ENCODE measurements at regions not wholly inside any gene's neighbourhood (a gene's known extent, or its start where the extent isn't known, plus 50 kb on each side); places are given as distances from the start of the nearest gene placed in this dataset.
"Not testable (repeated sequence)": the region's sequence is repeated elsewhere in the genome, so short reads cannot be mapped to it uniquely, and the experiment has no call there.

DNA sequence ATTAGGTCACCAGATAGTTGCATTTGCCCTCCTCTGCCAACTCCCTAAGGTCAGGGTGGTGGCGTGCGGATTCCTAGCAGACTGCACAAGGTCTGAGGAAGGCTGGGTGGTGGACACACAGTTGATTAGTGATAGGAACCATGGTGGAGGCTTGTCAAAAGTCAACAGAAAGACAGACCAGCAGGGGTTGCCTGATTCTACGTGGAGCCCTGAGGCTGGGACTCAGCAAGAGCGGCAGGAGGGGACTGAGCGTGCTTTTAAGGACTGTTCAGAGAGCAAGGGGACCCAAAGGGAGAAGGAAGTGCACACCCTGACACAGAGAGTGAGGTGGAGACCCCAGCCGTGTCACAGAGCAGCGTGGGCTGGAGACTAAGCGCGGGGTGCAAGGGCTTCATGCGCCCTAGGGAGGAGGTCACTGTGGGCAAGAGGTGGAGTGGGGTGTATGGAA lies 513.2 kb downstream of the RNF144A start:
- DNase-seq (ENCODE audit: low spot score), result no peak

DNA sequence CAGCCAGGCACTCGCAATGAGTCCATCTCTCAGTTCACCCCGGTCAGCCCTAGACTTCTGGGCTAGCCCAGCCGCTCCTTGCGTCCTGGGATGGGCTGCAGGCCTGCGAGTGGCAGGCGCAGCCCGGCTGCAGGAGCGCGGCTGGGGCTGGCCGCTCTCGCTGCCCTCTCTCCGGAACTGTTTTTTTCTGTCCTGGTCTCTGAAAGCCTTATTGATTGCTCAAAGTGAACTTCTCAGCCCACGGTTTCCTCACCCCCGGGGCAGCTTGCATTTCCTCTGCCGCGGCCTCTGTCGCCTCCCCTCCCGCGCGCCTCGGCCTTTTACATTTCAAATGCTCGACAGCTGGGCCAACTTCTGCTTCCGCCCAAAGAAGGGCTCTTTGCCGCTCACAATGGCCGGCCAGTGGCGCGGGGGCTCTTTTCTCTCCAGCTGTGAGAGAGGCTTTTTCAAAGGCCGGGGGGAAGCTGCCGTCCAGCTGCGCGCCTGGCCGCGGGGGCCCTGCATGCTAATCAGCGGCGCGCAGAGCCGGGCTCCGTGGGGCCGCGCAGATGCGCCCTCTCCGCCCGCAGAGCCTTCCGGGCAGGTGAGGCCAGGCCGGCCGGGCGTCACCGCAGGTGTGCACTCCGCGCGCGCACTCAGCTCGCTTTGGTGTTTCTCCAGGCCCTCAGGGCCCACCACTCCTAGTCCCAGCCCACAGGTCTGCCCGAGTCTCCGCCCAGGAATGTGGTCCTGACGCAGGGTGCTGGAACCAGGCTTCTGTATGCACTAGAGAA lies 513.8 kb downstream of the RNF144A start:
- DNase-seq (ENCODE audit: low spot score), result peak; percentile 24

DNA sequence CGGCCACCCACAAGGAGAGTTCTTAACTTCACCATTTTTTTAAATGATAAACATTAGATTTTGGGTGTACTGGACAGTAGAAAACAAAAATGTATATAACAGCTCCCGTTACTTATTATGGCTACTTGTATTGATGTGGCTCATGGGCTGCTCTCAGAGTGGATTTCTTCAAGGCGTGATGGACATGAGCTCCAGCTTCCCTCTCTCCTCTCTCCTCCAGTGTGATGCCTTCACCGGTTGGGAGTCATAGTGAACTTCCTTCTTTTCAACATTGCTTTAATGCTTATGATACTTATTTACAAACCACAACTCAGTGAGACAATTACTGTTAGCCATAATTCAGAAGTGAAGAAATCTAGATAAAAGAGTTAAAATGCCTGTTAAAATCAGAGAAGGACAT lies 515.2 kb downstream of the RNF144A start:
- no peak for DNase-seq (ENCODE audit: low spot score)

DNA sequence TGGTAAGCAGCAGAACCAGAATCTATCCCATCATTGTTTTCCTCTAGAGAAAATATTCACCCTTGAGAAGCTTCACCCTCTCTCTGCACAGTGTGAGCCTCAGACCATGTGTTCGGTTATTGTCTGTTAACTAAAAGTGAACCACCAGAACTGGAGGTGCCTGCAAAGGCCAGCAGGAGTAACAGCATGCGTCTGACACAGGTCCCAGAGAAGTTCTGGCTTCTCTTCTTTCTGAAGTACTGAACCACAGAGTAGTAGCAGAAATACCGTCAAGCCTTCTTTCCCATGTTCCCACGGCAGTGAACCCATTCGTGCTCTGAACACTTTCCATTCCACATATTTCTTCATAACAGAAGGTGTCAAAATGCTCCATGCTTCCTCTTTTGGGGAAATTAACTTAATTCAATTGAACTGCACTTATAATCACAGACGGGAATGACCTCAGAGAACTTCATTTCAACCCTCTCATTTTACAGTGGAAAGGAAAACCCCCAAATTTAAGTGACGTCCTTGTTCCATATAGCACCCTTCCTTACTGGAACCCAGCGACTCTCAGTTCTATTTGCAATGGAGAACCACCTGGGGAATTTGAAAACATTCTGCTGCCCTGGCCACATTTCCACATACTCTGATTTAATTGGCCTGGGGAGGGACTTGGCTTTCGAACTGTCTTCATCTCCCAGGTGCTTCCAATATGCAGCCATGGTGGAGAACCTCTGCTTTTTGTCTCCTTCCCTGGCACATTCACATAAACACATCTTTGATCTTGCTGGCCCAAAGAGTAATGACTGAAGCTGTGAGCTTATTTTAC lies 519.1 kb downstream of the RNF144A start:
- DNase-seq (ENCODE audit: low spot score), result no peak

DNA sequence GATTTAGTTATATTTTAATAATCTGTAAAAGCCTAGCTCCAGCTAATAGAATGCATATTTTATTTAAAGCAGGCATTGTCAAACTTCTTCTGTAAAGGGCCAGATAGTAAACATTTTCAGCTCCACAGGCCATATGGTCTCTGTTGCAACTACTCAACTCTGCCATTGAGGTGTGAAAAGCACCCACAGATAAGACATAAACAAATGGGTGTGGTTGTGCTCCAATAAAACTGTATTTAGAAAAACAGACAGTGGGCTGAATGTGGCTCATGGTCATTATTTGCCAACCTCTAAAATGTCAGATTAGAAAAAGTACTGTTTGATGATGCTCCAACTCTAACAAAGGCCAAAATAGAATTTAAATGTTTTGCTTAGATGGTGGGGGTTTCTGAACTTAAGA lies 519.9 kb downstream of the RNF144A start:
- no peak for DNase-seq (ENCODE audit: low spot score)

DNA sequence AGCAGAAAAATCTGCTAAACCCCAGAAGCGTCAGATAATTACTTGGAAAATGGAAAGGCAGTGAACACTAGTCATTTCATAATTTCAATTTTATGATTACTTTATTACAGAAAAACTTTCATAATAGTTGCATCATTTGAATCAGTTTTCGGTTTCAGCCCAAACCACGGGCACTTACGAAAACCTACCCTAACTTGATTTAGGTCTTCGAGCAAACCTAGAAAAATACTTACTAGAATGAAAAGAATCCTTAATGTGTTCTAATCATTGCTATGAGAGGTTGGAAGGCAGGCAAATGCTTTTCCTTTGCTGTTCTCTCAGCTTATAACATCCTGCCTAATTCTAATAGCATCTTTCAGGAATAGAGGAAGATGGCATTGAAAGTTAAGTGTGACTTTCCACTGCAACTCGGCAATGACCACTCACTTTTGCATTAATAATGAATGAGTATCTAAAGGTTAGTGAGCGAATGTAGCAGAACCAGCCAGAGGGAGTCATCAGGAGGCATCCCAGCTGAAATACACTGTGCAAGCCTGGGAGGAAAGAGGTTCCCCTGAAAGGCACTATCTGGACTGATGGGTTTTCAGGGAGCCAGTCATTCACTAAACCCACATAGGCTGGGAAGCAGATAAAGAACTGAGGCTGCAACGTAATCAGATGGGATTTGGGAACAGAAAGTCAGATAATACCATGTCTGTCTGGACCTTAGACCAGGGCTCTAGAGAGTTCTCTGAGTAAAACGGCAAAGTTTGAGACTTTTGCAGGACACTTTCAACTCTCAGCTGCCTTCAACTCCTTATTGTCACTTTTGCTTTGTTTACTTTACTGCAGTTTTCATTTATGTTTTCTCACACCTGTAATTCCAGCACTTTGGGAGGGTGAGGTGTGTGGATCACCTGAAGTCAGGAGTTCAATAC lies 520.8 kb downstream of the RNF144A start:
- DNase-seq (ENCODE audit: low spot score), result no peak

DNA sequence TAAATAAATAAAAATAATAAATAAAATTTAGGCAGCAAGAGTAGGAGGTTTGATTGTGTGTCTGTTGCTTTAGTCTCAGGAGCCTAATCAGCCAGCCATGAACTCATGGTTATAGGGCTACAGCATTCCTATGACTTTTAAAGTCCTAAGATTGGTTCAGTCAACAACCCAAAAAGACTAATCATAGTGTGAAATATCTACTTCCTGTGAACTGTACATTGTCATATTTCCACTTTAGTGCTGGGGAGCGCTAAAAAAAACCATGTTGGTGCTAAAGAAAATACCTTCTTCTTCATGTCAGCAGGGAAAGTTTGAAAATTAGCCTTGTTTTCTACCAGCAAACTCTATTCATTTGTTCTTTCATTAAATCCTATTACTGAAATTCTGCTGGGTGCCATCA lies 521.6 kb downstream of the RNF144A start:
- no peak for DNase-seq (ENCODE audit: low spot score)

DNA sequence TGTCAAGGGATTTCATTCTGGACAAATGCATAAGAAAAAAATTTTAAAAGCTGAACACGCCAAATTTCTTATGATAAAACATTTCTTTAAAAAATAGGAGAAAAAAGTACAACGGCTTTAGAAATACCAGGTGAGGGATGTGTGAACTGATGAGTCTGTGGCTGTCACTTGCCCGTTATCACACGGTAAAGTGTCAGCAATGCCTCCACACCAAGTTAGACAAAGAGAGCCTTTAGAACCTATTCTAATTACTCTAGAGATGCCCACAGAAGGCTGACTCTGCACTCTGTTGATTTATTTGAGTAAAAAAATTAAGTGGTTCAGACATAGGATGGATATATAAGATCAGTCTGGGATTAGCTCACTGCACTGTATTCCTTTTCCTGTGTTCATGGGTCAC lies 523.8 kb downstream of the RNF144A start:
- DNase-seq (ENCODE audit: low spot score), result no peak

DNA sequence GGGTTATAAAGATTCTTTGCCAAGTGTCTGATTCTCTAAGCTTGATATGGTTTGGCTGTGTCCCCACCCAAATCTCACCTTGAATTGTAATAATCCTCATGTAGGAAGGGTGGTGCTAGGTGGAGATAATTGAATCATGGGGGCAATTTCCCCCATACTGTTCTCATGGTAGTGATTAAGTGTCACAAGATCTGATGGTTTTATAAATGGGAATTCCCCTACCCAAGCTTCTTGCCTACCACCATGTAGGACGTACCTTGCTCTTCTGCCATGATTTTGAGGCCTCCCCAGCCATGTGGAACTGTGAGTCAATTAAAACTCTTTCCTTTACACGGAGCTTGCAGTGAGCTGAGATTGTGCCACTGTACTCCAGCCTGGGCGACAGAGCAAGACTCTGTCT lies 524.6 kb downstream of the RNF144A start:
- DNase-seq (ENCODE audit: low spot score), result not testable (repeated sequence)

DNA sequence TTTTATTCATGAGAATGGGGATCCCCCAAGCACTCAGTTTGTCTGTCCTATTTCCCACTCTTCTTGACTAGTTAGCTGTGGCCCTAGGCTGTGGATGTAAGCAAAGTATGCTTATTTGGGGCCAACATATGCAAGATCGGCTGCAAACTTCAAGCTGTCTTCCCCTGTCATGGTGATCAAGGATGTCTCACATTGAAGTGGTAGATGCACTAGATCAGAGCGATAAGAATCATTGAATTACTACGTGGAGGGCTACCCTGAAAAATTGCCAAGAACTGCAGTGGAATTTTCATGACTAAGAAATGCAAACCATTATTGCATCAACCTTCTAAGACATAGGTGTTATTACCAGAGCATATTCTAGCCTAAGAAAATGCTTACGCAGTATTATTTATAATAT lies 527.4 kb downstream of the RNF144A start:
- DNase-seq (ENCODE audit: low spot score), result no peak

DNA sequence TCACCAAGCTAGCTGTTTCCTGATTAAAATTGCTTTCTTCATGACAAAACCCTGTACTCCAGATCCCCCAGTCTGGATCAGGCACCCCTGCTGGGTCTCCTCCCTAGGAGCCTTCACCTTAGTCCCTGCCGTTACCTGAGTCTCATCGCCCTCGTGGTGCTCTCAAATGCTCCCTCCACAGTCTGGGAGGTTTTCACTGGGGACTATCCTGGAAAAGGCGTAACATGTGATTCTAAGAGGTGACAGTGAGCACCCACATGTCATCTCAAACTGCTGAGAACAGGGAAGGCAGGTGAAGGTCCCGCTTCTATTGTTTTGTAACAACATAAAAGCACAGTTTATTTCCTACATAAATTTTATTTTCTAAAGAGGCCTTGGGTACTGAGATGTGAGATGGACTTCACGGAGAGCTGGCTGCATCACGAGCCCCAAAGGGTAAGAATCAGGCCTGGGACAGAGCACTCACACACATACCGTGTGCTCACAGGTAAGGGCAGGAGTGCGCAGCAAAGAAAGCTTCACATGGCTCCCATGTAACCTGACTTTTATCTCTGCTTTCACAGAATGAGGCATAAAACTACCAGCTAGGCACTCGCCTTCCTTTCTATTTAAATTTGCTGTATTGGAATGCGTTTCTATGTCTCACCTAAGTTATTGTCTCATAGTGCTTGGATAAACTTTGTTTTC lies 531.5 kb downstream of the RNF144A start:
- DNase-seq (ENCODE audit: low spot score), result no peak

DNA sequence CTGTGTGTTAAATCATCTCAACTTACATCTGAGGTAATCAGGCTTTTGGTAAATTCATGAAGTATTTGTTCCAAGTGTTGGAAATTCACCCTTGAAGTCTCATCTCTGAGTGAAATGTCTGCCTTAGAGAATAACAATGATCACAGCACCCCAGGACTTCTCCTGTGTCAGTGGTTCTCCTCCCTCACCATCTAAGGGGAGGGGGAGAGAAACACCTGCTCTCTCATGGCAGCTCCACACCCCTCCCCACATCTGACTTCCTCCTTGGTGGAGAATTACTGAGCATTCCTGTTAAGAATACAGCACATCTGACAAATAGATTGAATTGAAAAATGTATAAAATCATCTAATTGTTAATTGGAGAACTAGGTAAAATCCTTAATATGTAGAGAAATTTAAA lies 532.1 kb downstream of the RNF144A start:
- no peak for DNase-seq (ENCODE audit: low spot score)

DNA sequence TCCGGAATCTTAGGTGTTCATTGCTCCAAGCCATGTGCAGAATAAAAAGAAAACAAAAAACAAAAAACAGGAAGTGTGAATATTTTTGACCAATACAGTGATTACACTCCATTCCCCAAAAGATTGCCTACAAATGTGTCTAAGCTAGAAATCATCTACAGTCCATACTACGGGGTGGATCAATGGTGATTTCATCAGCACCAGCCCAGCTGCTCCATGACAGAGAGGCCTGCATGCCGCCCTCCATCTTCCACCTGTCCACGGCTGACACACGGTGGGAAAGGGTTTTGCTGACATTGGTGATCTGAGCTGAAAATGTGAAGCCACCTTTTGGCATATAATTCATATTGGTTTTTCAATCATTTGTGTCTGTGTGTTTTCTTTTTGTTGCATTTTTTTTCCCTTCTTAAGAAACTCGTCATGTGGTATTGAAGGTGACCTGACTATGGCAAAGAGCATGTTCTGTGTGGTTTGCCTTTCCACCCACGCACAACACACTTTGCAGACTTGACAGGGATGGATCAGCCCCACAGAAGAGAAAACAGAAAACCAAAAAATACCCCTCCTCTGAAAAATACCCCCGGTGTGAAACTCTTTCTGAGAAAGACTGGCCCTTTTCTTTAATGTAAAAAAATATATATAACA lies 533.1 kb downstream of the RNF144A start:
- no peak for DNase-seq (ENCODE audit: low spot score)

DNA sequence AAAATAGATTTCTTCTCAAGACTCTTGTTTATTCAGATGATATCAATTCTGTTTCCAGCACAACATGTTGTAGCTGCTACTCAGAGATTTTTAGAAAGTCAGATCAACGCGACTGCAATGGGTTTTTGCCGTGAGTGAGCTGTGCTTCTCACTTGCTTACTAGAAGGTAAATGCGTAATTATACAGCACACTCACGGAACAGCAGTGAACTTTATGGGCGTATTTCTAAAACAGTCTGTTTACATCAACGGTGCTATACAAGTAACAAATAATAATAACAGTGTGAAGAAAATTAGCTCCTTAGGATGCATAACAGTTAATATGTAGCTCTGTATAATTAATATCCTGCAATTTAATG lies 533.6 kb downstream of the RNF144A start:
- no peak for DNase-seq (ENCODE audit: low spot score)

DNA sequence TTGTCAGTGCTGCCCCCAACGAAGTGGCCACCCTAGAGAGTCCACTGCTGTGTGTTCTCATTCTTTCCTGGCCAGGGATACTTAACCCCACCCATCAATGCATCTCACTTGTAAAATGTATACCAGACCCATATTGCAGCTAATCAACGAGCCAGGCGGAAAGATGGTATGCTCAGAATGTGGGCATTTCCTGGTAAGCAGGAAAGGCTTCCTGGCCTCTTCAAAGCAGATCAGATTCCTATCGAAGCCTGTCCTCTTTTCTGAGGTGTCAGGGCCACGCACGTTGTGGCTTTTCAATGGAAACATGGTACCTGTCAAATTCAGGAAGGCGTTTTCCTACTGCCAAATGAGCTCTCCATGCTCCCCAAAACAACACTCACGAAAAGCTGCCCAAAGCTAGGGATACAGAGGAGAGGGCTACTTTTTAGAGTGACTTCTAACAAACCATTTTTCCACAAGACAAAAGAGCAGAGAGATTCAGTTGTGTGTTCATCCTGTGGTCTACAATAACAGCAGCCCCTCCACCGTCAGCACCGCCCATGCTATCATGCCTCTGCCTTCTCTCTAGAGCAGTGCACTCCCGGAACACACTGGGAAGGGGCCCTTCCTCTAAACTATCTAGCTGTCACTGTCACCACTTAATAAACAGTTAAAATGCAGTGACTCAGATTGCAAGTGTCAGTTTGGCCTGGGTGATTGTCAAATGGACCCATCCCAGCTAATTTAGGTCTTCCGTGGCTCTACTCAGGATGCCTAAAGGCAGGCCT lies 535.1 kb downstream of the RNF144A start:
- DNase-seq (ENCODE audit: low spot score), result no peak

DNA sequence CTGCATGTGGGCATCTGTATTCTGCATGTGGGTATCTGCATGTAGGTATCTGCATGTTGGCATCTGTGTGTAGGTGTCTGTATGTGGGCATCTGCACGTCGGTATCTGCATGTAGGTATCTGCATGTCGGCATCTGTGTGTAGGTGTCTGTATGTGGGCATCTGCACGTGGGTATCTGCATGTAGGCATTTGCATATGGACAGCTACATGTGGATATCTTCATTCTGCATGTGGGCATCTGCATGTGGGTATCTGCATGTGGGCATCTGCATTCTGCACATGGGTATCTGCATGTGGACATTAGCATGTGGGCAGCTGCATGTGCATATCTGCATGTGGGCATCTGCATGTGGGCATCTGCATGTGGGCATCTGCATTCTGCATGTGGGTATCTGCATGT lies 537.4 kb downstream of the RNF144A start:
- no peak for DNase-seq (ENCODE audit: low spot score)

DNA sequence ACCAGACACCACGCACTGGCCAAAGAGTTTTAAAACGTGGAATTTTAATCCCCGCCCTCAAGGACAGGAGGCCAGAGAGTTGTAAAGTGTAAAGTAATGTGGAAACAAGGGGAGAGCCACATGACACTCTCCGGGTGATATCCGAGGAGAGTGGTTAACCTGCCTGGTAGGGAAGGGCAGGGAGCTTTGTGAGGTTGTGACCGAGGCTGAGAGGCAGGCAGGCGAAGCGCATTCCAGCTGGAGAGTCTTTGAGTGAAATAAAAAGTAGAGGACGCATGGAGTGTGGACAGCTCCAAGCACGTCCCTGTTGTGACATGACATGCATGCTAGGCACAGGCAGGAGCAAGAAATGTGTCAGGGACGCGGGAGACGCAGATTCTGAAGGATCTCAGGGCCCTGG lies 539.5 kb downstream of the RNF144A start:
- no peak for DNase-seq (ENCODE audit: low spot score)

DNA sequence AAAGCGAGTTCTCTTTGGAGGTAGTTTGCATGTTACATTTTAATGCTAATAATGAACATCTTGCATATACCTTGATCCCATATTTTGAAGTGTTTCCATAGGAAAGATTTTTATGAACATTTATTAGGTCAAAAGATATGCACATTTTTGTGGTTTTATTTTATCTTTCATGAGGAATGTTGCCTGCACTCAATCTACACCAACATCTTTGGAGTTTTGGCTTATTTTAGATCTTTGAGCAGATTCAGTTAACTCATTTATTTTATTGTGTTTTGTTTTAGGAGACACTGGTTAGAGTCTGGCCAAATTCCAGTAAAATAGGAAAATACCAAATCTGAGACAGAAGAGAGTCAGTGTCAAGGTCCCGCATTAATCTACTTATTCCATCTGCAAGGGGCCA lies 540.9 kb downstream of the RNF144A start:
- DNase-seq (ENCODE audit: low spot score), result no peak

DNA sequence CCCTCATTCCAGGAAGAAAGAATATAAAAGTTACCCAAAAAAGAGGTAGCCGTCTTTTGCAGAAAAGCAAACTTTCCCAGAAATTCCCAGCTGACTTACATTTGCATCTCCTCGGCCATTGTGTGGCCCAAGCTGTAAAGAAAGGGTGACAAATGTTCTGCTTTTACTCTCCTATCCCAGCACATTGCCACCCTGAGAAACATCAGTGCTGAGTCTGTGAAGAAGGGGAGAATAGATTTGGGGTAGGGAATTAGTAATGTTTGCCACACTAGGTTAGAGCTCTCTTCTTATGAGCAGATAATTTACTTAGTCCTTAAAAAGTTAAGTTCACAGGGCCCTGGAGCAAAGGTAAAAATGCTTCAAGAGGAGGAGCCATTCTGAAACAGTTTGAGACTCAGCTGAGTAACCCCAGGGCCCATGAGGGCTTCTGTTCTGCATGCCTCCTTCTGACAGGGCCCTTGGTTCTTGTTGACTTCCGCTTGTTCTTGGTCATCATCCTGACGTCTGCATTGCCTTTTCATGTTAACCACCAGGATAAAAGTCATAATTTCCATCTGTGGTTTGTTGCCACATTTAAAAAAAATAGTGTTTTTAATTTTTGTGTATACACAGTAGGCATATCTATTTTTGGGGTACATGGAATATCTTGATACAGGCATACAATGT lies 550.7 kb downstream of the RNF144A start:
- no peak for DNase-seq (ENCODE audit: low spot score)

DNA sequence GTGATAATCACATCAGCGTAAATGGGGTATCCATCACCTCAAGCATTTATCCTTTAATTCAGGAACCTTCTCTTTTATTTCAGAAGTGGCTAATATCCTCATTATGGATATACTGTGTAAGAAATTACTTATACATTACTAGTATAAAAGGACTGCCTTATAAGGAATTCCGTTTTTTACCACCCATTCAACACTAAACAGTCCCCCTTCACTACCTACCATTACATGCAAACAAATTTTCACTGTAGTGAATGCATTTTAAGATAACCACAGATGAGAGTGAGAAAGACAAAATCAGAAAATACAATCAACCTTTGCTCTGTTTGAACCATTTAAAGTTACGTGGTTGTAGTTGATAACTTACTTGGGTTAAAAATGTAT lies 551.2 kb downstream of the RNF144A start:
- no peak for DNase-seq (ENCODE audit: low spot score)

All from mucosa of gallbladder (tissue), 1 donor.